Endothelial cell (in vitro differentiated cells): ENCODE measurements at regions not wholly inside any gene's neighbourhood (a gene's known extent, or its start where the extent isn't known, plus 50 kb on each side); places are given as distances from the start of the nearest gene placed in this dataset.

Experiments used
- DNase-seq: peaks from one replicate; pipeline ENCODE4 v3.0.0; 2021; ENCODE audit warnings: low spot score
- H3K27ac Mint-ChIP-seq: one replicate; pipeline ENCODE4 v1.8.0; 2021; ENCODE audit warnings: mixed read lengths, inconsistent platforms; ENCODE audit not compliant: unreplicated experiment
- H3K27me3 Mint-ChIP-seq: one replicate; pipeline ENCODE4 v1.8.0; 2021; ENCODE audit warnings: mild to moderate bottlenecking, moderate library complexity, mixed read lengths, inconsistent platforms; ENCODE audit not compliant: unreplicated experiment
- H3K36me3 Mint-ChIP-seq: one replicate; pipeline ENCODE4 v1.8.0; 2021; ENCODE audit warnings: mild to moderate bottlenecking, low read depth, mixed read lengths, inconsistent platforms; ENCODE audit not compliant: unreplicated experiment
- H3K4me1 Mint-ChIP-seq: one replicate; pipeline ENCODE4 v1.8.0; 2021; ENCODE audit warnings: mild to moderate bottlenecking, mixed read lengths, inconsistent platforms; ENCODE audit not compliant: unreplicated experiment
- H3K4me3 Mint-ChIP-seq: one replicate; pipeline ENCODE4 v1.8.0; 2021; ENCODE audit warnings: mild to moderate bottlenecking, mixed read lengths, inconsistent platforms; ENCODE audit not compliant: unreplicated experiment
- H3K9me3 Mint-ChIP-seq: one replicate; pipeline ENCODE4 v1.8.0; 2021; ENCODE audit warnings: mixed read lengths, inconsistent platforms; ENCODE audit not compliant: unreplicated experiment
- CTCF ChIP-seq: fragments of 200-600 bp; sonication (generic); IDR thresholded peaks from one replicate; pipeline ENCODE4 v1.5.0; 2021; ENCODE audit warnings: antibody characterized with exemption; ENCODE audit not compliant: unreplicated experiment

DNA sequence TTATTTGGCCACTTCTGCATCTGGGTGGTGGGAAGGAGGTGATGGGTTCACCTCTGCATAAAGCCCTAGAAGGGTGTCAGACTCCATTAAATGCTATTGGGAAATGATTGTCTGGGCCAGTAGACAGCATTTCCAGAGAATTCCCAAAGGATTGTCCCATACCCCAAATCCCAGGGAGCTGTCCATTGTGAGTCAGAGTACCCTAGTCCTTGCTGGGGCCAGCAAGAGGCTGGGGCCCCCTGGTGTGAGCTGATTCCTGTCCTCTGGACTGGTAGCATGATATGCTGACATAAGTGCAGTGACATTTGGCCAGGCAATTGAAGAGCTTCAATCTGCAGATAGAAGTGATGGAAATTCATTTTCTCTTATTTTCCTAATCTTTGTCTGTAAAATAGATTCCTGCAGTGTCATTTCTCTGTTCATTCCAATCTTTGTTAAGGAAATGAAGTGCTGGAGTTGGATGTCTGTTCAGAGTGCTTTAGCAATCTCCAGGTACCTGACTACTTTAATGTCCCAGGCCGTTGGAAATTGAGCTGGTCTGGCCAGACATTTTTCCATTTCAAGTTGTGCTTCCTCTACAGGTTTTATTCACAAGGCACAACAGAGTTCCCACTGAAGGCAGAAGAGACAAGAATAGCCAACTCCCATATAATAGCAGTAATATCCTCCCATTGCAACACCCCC lies 91.2 kb downstream of the RPLP1 start:
- Mint-ChIP-seq H3K27ac (no peak overlapping the region), H3K9me3 (no peaks in the 10 kb centered on the region), H3K27me3 (no peaks in the 10 kb centered on the region), H3K4me1 (no peaks in the 10 kb centered on the region), H3K36me3 (no peaks in the 10 kb centered on the region), H3K4me3 (no peak overlapping the region)
- no peak for DNase-seq
- no peak for TF ChIP-seq CTCF

DNA sequence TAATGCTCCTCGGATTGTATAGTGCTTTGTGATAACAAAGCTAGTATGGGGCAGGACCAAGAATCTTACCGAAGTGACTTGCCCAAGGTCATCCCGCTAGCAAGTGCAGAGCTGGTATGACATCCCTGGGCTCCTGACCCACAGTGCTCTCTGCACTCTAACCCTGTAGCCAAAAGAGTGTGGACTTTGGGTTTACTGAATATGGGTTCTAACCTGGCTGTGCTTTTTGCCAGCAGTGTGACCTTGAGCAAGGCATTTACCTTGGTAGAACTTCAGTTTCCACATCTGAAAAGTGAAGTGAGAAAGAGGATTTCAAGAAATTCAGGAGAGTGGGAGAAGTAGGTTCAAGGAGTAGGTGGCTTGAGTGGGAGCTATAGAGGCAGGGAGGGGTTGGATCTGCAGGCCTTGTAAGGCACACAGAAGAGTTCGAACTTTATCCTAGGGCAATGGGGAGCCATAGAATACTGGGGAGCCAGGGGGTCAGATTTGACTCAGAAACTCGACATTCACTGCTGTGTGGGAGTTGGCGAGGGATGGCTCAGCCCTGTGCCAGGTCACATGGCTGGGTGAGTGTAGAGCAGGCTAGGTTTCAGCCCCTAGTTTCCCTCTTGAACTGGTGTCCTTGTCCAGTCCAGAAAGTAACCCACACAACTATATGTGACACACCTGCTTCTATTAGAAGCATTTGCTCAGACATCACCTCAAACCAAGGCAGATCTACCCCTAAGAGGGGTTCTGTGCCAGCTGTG lies 91.9 kb downstream of the RPLP1 start:
- no peak overlapping the region for H3K4me3 Mint-ChIP-seq
- no peak for DNase-seq
- no peaks in the 10 kb centered on the region for H3K36me3 Mint-ChIP-seq
- H3K9me3 Mint-ChIP-seq: no peaks in the 10 kb centered on the region
- H3K27me3 Mint-ChIP-seq: no peaks in the 10 kb centered on the region
- TF ChIP-seq CTCF: no peak
- H3K27ac Mint-ChIP-seq: no peak overlapping the region
- no peaks in the 10 kb centered on the region for H3K4me1 Mint-ChIP-seq

DNA sequence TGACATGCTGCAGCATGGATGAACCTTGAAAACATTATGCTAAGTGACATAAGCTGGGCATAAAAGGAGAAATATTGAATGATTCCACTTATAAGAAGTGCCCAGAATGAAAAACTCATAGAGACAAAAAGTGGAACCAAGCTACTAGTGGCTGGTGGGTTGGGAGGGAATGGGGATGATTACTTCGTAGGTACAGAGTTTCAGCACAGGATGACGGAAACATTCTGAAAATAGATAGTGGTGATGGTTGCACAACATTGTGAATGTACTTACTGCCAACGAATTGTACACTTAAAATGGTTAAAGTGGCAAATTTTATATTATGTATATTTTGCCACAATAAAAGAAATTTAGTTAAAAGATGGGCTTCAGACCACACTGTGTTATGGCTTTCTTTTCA lies 93.6 kb downstream of the RPLP1 start:
- Mint-ChIP-seq H3K27me3 (no peaks in the 10 kb centered on the region), H3K36me3 (peaks cover under 1% of the 10 kb centered on the region), H3K27ac (no peak overlapping the region)

DNA sequence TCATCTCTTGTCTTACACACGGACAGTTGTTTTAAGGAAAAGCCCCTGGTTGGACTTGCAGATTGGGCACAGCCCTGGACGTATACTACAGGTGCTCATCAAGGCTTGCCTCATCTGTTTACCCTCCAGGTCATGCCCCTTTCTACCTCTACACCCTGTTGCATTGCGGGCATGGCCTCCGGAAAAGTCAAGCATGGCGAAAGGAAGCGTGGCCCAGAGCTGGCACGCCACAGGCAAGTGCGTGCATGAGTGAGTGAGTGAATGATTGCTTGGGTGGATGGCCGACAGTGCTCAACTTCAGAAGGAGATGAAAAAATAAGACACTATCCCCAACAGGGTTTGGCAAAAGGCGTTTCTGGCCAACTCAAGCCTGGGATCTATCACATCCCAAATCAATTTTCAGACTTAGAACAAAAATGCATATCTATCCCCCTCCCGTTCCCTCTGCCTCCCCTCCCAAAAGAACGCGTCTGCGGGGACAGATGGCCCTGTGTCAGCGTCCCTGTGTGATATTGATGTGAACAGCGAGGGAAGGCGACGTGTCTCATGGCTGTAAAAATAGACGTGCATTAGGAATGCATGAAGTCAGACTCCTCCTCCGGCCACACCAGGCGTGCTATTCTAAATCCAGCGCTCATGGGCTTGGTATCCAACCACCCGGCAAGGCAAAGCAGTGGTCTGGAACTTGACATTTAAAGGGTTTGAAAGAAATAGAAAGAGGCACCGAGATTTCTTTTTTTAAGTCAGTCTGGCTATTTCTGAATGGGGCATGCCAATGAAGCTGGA lies 96.0 kb downstream of the RPLP1 start:
- H3K36me3 Mint-ChIP-seq: peaks cover 9% of the 10 kb centered on the region
- peaks cover 2% of the 10 kb centered on the region for H3K27me3 Mint-ChIP-seq
- no peak overlapping the region for H3K27ac Mint-ChIP-seq
- H3K9me3 Mint-ChIP-seq: no peaks in the 10 kb centered on the region
- no peaks in the 10 kb centered on the region for H3K4me1 Mint-ChIP-seq
- no peak overlapping the region for H3K4me3 Mint-ChIP-seq
- TF ChIP-seq CTCF: no peak
- no peak for DNase-seq

More for the DNA sequence above, 93.6 kb downstream of the RPLP1 start:
- Mint-ChIP-seq H3K4me3 (no peak overlapping the region), H3K4me1 (no peaks in the 10 kb centered on the region), H3K9me3 (no peaks in the 10 kb centered on the region)
- DNase-seq: no peak
- TF ChIP-seq CTCF: no peak
